HPDE6-E6E7 (cell line): ENCODE measurements at regions not wholly inside any gene's neighbourhood (a gene's known extent, or its start where the extent isn't known, plus 50 kb on each side); places are given as distances from the start of the nearest gene placed in this dataset.
"Not testable (repeated sequence)": the region's sequence is repeated elsewhere in the genome, so short reads cannot be mapped to it uniquely, and the experiment has no call there.

Experiments used
- DNase-seq: peaks from one replicate; pipeline ENCODE4 v3.0.0; 2011; ENCODE audit warnings: missing footprints; ENCODE audit errors: extremely low spot score

- no peak for DNase-seq
These were observed 57.2 kb upstream of the RHOJ start for GRCh38 chr14:63147018-63147417.

- DNase-seq: peak; percentile 33
These were observed 69.4 kb upstream of the RHOJ start for GRCh38 chr14:63134801-63135200.

GRCh38 chr14:63130531-63130930 is 73.7 kb upstream of the RHOJ start:
- no peak for DNase-seq

- DNase-seq: not testable (repeated sequence)
These were observed 61.2 kb upstream of the KCNH5 start for GRCh38 chr14:63106487-63106886.

GRCh38 chr14:63100552-63100951 is 55.3 kb upstream of the KCNH5 start:
- DNase-seq: no peak

- DNase-seq: no peak
These were observed 50.9 kb upstream of the KCNH5 start for GRCh38 chr14:63096186-63096585.
